ENCODE measurements at regions not wholly inside any gene's neighbourhood (a gene's known extent, or its start where the extent isn't known, plus 50 kb on each side); places are given as distances from the start of the nearest gene placed in this dataset.
"Not testable (repeated sequence)": the region's sequence is repeated elsewhere in the genome, so short reads cannot be mapped to it uniquely, and the experiment has no call there.

DNA sequence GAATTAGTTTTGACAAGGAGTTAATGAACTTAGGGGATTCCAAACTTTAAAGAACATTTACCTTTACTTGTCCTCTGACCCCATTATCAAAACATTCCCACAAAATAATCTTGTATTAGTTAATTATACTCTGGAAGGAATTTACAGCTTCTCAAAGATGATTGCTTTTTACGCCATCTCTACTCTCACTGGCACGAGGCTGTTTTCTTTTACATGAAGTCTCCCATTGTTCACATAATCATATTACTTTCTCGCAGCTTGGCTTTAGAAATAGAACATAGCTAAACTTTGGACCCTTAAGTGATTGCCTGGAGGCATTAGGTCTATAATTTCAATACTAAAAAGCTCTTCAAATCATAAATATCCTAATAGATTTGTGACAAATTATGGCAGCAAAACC is 592.9 kb downstream of the TRIML1 start:
- intact Hi-C loops (cut with DNase I; ENCODE audit: low total_unique reads): no loop called here
- H3K4me3 ChIP-seq (ENCODE audit: low read depth, poor library complexity, severe bottlenecking): no peak overlapping the region
- WGBS, 2 donors: 71 to 77% methylated on average over 3 of the region's 3 CpGs
- TF ChIP-seq, protein P1, sequence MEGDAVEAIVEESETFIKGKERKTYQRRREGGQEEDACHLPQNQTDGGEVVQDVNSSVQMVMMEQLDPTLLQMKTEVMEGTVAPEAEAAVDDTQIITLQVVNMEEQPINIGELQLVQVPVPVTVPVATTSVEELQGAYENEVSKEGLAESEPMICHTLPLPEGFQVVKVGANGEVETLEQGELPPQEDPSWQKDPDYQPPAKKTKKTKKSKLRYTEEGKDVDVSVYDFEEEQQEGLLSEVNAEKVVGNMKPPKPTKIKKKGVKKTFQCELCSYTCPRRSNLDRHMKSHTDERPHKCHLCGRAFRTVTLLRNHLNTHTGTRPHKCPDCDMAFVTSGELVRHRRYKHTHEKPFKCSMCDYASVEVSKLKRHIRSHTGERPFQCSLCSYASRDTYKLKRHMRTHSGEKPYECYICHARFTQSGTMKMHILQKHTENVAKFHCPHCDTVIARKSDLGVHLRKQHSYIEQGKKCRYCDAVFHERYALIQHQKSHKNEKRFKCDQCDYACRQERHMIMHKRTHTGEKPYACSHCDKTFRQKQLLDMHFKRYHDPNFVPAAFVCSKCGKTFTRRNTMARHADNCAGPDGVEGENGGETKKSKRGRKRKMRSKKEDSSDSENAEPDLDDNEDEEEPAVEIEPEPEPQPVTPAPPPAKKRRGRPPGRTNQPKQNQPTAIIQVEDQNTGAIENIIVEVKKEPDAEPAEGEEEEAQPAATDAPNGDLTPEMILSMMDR (IDR thresholded peaks at IDR 0.05): no peak
- no peak for TF ChIP-seq POLR2A (IDR thresholded peaks at IDR 0.05)
- no peak for DNase-seq (ENCODE audit: low spot score in 2 of 2)

DNA sequence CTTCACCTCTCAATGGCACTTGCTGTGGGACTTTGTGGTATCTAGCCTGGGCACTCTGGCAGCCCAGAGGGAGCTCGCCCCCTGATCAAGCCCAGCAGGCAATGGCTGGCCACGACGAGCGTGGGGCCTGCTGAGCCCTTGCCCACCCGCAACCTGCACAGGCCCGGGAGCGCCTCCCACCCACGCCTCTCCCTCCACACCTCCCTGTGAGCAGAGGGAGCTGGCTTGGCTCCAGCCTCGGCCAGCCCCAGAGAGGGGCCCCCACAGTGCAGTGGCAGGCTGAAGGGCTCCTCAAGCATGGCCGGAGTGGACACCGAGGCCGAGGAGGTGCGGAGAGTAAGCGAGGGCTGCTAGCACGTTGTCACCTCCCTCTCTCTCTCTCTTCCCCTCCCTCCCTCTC is 595.8 kb downstream of the TRIML1 start:
- intact Hi-C loops (cut with DNase I; ENCODE audit: low total_unique reads): loop anchor here (5.0 kb wide), 1 partner anchor 1468 kb away; no protein-coding TSS in a partner anchor
- H3K4me3 ChIP-seq (ENCODE audit: low read depth, poor library complexity, severe bottlenecking): no peak overlapping the region
- 93 to 98% methylated on average over 8 to 11 of the region's 15 CpGs for WGBS, 2 donors
- no peak for TF ChIP-seq POLR2A (IDR thresholded peaks at IDR 0.05)
- TF ChIP-seq, protein P1 (IDR thresholded peaks at IDR 0.05): no peak
- no peak for DNase-seq (ENCODE audit: low spot score in 2 of 2)

DNA sequence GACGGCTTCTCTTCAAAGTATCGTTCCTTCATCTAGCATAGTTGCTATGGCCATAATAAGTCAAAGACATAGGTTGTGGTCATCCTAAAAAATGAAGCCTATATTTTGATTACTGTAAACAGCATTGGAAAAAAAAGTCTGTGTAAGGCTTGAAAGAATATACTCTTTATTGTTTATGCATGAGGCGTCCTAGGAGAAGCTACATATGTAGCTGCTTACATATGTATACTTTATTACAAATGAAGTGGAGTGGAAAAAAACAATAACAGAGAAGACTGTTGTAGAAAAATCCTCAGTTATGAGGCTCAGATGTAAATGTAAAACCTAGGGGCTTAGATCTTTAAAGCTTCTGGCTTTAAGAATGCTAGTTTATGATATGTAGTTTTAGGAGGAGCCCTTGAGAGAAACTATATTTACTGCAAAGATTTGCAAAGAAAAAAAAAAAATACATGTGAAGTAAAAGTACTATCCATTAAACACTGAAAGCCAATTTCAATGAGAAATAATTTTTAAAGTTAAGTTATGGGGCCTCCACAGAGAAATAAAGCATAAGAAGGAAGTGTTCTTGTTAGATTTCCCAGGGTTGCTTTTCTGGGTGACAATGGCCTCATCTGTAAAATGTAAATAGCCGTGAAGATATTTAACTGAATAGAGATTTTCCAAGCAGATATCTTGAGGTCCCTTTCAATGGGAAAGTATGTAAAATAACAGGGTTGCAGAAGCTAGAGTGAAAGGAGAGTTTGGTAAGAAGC is 598.2 kb downstream of the TRIML1 start:
- TF ChIP-seq, protein P1 (IDR thresholded peaks at IDR 0.05): no peak
- no peak for TF ChIP-seq POLR2A (IDR thresholded peaks at IDR 0.05)
- intact Hi-C loops (cut with DNase I; ENCODE audit: low total_unique reads): loop anchor here (5.0 kb wide), 1 partner anchor 1470 kb away; no protein-coding TSS in a partner anchor
- 88 to 92% methylated on average over 4 of the region's 4 CpGs for WGBS, 2 donors
- no peak overlapping the region for H3K4me3 ChIP-seq (ENCODE audit: low read depth, poor library complexity, severe bottlenecking)
- DNase-seq (ENCODE audit: low spot score in 2 of 2): no peak

DNA sequence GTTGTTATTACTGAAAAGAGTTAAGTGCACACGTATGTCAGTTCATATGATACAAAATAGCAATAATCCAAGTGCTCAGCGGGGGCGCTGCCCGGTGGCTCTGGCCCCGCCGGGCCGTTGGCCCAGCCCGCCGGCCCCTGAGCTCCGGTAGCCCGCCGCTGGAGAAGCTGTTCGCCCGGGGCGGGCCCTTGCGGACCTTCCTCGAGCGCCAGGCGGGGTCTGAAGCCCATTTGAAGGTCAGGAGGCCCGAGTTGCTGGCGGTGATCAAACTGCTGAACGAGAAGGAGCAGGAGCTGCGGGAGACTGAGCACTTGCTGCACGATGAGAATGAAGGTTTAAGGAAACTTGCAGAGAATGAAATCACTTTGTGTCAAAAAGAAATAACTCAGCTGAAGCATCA is 599.0 kb downstream of the TRIML1 start:
- H3K4me3 ChIP-seq (ENCODE audit: low read depth, poor library complexity, severe bottlenecking); DNase-seq (ENCODE audit: low spot score in 2 of 2): not testable (repeated sequence)
- WGBS, 2 donors: 90 to 91% methylated on average over 24 of the region's 24 CpGs
- intact Hi-C loops (cut with DNase I; ENCODE audit: low total_unique reads): loop anchor here (5.0 kb wide), 1 partner anchor 1471 kb away; no protein-coding TSS in a partner anchor

DNA sequence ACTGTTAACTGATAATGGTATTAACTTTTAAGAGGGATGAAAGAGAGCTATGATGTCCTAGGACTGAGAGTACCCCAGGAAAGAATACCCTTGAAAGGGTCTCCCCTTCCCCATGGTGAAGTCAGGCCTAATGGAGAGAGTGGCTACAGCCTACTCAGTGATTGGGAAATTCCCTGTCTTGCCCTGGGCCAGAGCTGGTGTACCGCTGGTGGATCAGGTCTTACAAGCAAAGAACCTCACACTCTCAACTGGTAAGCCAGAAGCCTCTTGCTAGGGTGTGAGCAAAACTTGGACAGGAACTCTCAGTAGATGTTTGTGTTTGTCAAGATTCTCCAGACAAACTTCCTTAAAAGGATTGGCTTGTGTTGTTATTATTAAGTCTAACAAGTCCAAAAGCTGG is 600.9 kb downstream of the TRIML1 start:
- H3K4me3 ChIP-seq (ENCODE audit: low read depth, poor library complexity, severe bottlenecking); DNase-seq (ENCODE audit: low spot score in 2 of 2); intact Hi-C loops (cut with DNase I; ENCODE audit: low total_unique reads): not testable (repeated sequence)
- no CpG with 5 or more reads among the region's 1 CpG for WGBS, 2 donors

DNA sequence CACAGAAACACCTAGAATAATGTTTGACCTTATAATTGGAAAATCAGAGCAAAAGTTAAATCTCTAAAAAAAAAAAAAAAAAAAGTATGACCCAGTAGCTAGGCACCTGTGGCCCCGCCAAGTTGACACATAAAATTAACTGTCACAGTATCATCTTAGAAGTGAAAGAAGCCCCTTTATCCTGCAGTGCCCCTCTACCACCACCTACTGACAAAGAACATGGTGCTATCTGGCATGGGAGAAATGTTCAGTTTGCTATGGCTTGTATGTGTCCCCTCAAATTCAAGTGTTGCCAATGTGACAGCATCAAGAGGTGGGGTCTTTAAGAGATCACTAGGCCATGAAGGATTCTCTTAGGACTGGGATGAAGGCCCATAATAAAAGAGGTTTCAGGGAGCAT is 601.5 kb downstream of the TRIML1 start:
- intact Hi-C loops (cut with DNase I; ENCODE audit: low total_unique reads); DNase-seq (ENCODE audit: low spot score in 2 of 2): not testable (repeated sequence)
- 71 to 100% methylated on average over 1 of the region's 1 CpG for whole genome bisulfite sequencing, 2 donors

DNA sequence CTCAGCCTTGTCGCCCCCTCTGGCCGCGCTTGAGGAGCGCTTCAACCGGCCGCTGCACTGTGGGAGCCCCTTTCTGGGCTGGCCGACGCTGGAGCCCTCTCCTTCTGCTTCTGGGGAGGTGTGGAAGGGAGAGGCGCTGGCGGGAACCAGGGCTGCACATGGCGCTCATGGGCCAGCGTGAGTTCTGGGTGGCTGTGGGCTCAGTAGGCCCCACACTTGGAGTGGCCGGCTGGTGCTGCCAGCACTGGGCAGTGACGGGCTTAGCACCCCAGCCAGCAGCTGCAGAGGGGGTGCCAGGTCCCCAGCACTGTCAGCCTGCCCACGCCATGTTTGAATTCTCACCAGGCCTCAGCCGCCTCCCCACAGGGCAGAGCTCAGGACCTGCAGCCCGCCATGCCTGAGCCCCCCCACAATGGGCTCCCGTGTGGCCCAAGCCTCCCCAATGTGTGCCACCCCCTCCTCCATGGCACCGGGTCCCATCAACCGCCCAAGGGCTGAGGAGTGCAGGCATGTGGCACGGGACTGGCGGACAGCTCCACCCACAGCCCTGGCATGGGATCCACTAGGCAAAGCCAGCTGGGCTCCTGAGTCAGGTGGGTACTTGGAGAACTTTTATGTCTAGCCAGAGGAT is 615.2 kb downstream of the TRIML1 start:
- intact Hi-C loops (cut with DNase I; ENCODE audit: low total_unique reads): no loop called here
- no peak overlapping the region for H3K4me3 ChIP-seq (ENCODE audit: low read depth, poor library complexity, severe bottlenecking)
- WGBS, 2 donors: 90% methylated on average over 11 to 20 of the region's 22 CpGs
- TF ChIP-seq POLR2A (IDR thresholded peaks at IDR 0.05): no peak
- TF ChIP-seq, protein P1 (IDR thresholded peaks at IDR 0.05): no peak
- no peak for DNase-seq (ENCODE audit: low spot score in 2 of 2)

More for the DNA sequence above, 601.5 kb downstream of the TRIML1 start:
- H3K4me3 ChIP-seq (ENCODE audit: low read depth, poor library complexity, severe bottlenecking): not testable (repeated sequence)

Measured in lower leg skin (tissue), 4 donors.